NB4 (cell line): ENCODE measurements at regions not wholly inside any gene's neighbourhood (a gene's known extent, or its start where the extent isn't known, plus 50 kb on each side); places are given as distances from the start of the nearest gene placed in this dataset.

Source experiments
- DNase-seq: peaks from one replicate; pipeline ENCODE4 v3.0.0; 2010; ENCODE audit warnings: low read depth
- H3K4me3 ChIP-seq: one replicate; pipeline ENCODE4 v1.5.1; 2011; ENCODE audit warnings: mild to moderate bottlenecking, low read depth, low read length, moderate library complexity
- MYC ChIP-seq: IDR thresholded peaks from 2 replicates; pipeline ENCODE4 v1.6.1; 2011; ENCODE audit warnings: low read depth, low read length
- POLR2A ChIP-seq: IDR thresholded peaks from 2 replicates; pipeline ENCODE4 v1.6.1; 2011; ENCODE audit warnings: mild to moderate bottlenecking; ENCODE audit not compliant: insufficient read length; ENCODE audit errors: extremely low read depth
- TF ChIP-seq, protein P1 (sequence below): IDR thresholded peaks from one replicate; pipeline ENCODE4 v1.5.1; 2012; ENCODE audit warnings: low read depth, low read length
- TF ChIP-seq, protein P2 (sequence below): IDR thresholded peaks from 2 replicates; pipeline ENCODE4 v1.6.1; 2011; ENCODE audit warnings: low read depth, low read length

DNA sequence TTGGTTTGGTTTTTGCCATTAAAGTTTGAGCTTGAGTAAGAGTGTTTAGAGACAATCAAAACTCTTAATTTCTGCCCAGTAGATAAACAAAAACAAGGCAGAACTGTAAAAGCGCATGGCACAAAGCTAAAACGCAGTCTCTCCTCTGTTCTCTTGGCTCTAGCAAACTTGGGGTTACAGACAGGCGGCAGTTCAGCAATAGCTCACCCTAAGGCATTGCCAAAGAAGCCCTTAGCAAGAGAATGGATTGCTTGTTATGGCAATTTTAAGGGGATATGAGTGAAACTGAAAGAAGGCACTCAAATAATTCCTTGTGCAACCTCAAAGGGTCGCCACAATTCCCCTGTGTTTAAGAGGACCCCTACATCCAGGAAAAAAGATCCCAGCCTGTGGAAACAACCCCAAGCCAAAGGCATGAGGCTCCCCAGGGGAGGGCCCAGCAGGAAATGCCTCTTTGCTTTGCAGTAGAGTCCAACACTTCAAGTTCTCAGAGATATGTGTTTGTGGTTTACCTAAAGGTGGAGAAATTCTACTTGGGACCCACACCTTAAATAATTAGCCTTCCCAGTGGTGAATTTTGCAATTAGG, 317.0 kb upstream of the MPDZ start:
- no peak for DNase-seq
- no peak overlapping the region for H3K4me3 ChIP-seq
- TF ChIP-seq POLR2A, result no peak
- TF ChIP-seq, protein P1, sequence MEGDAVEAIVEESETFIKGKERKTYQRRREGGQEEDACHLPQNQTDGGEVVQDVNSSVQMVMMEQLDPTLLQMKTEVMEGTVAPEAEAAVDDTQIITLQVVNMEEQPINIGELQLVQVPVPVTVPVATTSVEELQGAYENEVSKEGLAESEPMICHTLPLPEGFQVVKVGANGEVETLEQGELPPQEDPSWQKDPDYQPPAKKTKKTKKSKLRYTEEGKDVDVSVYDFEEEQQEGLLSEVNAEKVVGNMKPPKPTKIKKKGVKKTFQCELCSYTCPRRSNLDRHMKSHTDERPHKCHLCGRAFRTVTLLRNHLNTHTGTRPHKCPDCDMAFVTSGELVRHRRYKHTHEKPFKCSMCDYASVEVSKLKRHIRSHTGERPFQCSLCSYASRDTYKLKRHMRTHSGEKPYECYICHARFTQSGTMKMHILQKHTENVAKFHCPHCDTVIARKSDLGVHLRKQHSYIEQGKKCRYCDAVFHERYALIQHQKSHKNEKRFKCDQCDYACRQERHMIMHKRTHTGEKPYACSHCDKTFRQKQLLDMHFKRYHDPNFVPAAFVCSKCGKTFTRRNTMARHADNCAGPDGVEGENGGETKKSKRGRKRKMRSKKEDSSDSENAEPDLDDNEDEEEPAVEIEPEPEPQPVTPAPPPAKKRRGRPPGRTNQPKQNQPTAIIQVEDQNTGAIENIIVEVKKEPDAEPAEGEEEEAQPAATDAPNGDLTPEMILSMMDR, result no peak
- TF ChIP-seq MYC, result no peak
- TF ChIP-seq, protein P2, sequence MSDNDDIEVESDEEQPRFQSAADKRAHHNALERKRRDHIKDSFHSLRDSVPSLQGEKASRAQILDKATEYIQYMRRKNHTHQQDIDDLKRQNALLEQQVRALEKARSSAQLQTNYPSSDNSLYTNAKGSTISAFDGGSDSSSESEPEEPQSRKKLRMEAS, result no peak

DNA sequence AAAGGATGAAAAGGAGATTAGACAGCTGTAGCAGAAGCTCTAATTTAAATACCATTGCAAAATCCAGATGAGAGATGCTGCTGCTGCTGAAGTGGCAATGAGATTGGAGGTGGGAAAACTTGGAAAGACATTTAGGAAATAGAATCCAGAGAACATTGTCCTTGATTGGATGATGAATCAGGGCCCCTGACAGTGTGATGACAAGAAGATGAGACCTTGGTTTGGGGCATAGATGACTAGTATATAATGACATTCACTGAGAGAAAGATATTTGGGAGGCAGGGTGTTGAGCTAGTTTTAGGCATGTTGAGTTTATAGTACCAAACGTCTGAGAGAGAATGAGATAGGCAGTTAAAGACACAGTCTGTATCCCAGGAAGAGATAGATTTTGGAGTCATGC, 311.5 kb upstream of the MPDZ start:
- TF ChIP-seq MYC (no peak), POLR2A (no peak)
- TF ChIP-seq, protein P2, result no peak
- TF ChIP-seq, protein P1, result no peak
- no peak overlapping the region for H3K4me3 ChIP-seq
- no peak for DNase-seq

- TF ChIP-seq, protein P2, result no peak
- DNase-seq, result no peak
- no peak overlapping the region for H3K4me3 ChIP-seq
Observed at GRCh38 chr9:13589034-13589737, 309.7 kb upstream of the MPDZ start.

- TF ChIP-seq, protein P2, result no peak
- TF ChIP-seq, protein P1, result no peak
- TF ChIP-seq POLR2A (no peak), MYC (no peak)
- DNase-seq, result no peak
- no peak overlapping the region for H3K4me3 ChIP-seq
Observed at GRCh38 chr9:13588151-13589033, 308.9 kb upstream of the MPDZ start.

DNA sequence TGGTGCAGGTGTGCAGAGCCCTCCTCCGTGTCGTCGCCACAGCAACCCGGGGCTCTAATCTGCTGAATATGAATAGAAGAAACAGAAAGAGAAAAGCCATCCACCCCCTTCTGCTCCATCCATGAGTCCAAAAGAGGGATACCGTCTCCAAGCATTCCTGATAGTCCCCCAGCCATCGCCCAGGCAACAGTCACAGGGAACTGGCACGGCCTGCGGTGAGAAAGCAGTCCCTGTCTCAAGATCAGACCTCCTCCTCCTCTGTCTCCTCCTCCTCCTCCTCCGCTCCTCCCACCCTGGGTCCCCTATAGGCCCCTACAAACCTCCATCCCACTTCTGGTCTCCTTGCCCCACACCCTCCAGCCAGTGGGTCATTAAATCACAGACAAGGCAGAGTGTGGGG, 308.1 kb upstream of the MPDZ start:
- H3K4me3 ChIP-seq, result no peak overlapping the region
- TF ChIP-seq POLR2A (no peak), MYC (no peak)
- TF ChIP-seq, protein P2, result no peak
- TF ChIP-seq, protein P1, result no peak
- no peak for DNase-seq
